HG02610 (cell line): ENCODE measurements at regions not wholly inside any gene's neighbourhood (a gene's known extent, or its start where the extent isn't known, plus 50 kb on each side); places are given as distances from the start of the nearest gene placed in this dataset.
A peak's percentile ranks its signal among the peaks of the same experiment; 100 is the strongest.
"Not testable (repeated sequence)": the region's sequence is repeated elsewhere in the genome, so short reads cannot be mapped to it uniquely, and the experiment has no call there.

Experiments
- ATAC-seq: cut with Tn5 transposase; IDR thresholded peaks from one replicate; pipeline ENCODE4 v1.9.1; 2021; ENCODE audit warnings: mild to moderate bottlenecking, moderate library complexity; ENCODE audit not compliant: unreplicated experiment

DNA sequence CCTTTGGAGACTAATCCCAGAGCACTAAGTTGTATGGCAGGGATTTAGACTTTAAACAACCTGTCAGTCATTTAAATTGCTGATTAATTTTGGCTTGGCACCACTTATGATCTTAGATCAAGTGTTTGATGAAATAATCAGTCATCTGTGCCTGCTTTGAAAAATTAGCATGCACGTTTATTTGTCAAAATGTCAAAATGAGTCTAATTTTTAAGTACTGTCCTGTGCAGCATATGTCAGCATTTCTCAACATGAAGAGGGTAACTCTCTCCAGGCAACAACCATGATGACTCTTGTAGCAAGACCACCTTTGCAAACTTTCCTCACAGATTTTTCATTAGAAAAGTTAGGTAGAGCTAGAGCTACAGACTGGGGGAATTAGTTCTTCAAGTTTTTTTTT, 155.7 kb upstream of the GJE1 start:
- no peak for ATAC-seq

- ATAC-seq = not testable (repeated sequence)
Observed at GRCh38 chr6:141969768-141970415, 162.8 kb upstream of the GJE1 start.

DNA sequence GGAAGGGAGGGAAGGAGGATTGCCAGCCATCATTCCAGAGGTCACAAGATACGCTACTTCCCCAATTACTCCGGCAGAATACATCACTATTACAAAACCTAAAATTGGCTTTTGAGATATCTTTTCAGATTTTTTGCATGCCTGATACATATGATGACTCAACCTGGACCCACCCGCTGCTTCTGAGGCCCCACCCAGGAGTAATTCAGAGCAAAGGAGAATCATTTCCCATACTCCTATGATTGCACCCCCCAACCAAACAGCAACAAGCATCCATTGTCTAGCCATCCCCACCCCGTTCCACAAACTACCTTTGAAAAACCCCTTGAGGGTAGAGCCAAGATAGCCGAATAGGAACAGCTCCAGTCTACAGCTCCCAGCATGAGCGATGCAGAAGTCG, 163.5 kb upstream of the GJE1 start:
- ATAC-seq = no peak

DNA sequence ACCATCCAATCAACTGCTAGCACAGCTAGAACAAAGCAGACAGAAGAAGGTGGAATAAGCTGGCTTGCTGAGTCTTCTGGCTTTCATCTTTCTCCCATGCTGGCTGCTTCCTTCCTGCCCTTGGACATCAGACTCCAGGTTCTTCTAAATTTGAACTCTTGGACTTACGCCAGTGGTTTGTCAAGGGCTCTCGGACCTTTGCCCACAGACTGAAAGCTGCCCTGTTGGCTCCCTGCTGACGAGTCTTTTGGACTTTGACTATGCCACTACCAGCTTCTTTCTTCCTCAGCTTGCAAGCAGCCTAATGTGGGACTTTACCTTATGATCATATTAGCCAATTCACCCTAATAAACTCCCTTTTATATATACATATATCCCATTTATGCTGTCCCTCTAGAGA, 164.1 kb upstream of the GJE1 start:
- no peak for ATAC-seq

DNA sequence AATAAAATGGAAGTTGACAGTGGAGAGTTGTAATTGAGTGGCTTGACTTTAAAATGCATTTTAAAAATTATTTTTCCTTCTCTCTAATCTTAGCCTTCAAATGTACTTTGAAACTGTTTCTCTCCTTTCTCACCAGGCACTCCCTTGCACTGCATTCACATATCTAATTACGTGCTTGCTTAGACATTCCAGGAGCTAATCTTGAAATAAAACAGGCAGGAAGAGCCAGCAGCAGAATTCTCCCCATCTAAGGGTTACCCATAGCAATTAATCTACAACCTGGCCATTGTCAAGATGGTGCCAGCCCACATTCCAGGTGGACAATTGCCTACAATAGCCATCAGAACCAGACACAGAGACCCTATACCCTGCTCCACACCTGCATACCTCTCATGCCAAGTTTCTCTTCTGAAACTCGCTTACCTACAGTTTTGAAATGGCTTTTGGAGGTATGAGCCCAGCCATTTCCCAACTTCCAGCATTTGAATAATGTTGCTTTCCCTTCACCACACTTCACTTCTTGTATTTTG, 167.6 kb upstream of the GJE1 start:
- no peak for ATAC-seq

DNA sequence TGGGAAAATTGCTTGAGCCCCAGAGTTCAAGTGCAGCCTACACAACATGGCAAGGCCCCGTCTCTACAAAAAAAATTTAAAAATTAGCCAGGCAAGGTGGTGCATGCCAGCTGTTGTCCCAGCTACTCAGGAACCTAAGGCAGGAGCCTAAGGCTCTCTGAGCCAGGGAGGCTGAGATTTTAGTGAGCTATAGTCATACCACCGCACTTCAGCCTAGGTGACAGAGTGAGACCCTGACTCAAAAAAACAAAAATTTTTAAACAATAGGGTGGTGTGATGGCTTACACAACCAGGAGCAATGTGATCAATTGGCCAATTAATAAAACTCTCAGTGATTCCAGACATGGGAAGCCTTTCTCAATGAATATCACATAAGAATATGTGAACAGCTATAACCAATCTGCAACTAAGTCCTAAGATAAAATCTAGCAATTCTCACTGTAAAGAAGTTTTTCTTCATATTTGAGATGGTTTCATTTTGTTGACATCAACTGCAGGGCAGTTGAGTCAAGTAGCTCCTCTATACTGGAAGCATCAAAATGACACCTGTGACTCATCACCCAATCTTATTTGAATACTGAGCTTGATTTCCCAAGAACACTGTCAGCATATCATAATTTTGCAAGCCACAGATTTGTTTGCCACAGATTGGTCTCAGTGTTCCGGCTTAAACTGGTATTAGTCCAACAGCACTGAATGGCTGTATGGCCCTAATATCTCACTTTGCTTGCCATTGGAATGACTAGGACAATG, 169.0 kb upstream of the GJE1 start:
- ATAC-seq = no peak

DNA sequence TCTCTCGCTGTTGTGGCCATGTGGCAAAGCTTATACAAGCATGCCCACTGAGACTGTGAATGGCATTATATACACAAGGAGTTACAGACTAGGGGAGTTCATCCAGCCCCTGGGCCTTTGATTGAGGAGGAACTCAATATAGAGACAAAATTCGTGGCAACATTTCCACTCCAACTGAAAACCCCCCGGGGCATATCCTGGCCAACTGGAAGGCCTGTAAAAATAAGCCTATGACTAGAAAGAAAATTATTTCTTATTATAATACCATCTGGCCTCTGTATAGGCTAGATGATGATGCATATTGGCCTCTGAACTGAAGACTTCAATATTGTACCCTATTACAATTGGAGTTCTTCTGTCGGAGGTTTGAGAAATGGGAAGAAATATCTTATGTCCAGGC, 175.5 kb upstream of the GJE1 start:
- ATAC-seq = no peak

- ATAC-seq = no peak
Observed at GRCh38 chr6:141956868-141957267, 175.9 kb upstream of the GJE1 start.

DNA sequence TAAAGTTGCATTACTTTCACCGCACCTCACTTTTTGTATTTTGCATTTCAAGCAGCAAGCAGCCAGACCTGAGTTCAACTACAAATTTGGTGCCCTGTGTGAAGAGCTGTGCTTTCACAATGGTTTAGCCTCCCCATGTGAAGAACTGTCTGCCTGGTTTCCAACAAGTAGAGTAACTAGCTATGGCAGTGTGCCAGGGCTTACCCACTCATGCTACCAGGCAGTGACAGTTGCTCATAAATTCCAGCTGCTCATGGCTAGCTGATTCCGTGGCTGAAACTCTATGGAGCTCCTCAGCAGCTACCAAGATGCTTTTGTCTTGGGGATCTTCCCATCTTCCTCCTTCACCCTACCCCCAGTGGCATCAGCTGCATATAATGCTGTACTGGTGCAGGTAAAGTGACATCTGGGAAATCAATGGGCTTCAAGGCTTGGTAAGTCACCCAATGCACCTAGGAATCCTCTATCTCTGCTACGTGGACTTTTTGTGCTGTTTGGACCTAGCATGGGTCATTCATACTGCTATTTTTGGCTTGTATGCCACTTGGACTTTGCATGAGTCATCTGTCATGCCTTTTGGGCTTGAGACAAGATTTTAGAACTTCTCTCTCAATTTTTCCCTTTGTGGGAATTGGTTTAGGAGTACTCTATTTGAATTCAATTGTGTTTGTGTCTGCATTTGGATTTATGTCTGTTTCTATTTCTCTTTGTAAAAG, 176.5 kb upstream of the GJE1 start:
- no peak for ATAC-seq

- ATAC-seq = no peak
Observed at GRCh38 chr6:141953072-141953471, 179.7 kb upstream of the GJE1 start.

DNA sequence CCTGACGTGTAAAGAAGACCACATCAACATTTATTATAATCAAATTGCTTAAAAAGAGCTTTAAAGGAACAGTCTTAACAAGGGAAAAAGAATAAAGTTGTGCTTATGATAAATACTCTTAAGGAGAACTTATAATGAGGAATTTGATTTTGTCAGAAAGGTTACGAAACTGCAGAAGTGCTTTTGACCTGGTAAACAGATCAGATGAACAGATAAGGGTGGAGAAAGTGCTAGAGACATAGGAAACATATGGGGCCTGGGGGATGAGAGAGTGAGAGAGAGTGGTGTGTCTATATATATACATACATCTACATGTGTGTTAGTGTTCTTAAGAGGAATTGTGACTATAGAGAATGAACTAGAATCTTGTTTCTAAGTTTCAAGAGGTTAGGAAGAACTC, 186.2 kb upstream of the GJE1 start:
- ATAC-seq = no peak

DNA sequence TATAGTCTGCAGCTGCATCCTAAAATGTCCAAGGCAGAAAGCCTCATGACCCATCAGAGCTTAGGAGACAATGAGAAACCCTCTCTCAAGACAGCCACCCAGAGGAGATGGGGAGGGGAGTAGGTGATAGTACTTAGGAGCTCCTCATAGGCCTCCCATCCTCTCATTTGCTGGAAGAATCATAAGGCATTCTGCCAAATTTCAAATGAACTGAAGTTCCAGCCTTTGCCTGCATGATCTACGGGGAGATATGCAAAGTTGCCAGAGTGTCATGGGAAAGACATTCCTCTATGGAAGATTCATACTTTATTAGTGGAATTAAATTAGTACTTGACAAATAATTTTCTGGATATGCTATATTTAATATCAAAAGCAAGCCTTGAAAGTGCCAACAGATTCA, 194.1 kb upstream of the GJE1 start:
- ATAC-seq = no peak

DNA sequence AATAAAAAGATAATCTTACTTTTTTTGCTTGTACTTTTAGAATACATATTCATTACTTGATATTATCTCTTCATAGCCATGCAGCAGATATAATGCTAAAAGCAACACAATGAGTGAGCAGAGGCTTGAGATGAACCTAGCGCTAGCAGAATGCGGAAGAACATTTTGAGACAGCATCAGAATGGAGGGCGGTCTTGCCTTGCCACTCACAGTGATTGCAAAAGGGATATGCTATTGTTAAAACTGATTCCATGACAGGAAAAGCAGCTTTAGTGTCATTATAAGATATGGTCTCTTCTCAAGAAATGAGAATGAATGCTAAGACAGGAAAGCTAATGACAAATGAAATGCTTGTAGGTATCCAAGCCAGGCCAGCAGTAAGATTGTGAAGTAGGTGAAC, 200.0 kb upstream of the GJE1 start:
- ATAC-seq = no peak

DNA sequence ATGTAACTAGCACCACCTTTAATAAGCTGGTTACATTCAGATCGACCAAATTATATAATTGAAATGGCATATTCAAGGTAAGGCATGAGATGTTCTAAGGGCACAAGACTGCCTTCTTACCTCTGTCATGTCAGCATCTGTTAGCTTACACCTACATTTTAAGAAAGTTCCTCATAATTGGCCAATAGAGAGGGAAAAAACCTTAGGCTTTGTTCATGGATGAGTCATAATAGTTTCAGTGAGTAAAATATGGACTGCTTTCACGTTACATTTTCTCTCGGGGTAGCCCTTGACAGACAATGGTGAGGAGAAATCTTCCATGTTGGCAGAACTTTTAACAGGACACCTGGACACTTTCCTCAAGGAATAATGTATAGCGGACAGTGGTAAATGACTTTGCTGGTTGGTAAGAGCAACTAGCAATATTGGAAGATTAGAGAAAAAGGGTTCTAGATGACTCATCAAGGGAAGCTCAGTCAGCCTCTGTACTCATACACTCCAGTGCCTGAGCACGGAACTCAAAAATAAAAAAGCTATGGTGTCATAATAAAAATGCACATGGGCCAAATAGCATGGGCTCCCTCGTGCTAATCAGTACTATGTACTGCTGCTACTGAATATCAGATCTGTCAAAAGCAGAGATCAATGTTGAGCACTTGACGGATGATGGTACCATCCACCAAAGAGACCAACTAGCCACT, 206.4 kb upstream of the GJE1 start:
- ATAC-seq = peak; percentile 77

- no peak for ATAC-seq
Observed at GRCh38 chr6:141925001-141925400, 207.7 kb upstream of the GJE1 start.

DNA sequence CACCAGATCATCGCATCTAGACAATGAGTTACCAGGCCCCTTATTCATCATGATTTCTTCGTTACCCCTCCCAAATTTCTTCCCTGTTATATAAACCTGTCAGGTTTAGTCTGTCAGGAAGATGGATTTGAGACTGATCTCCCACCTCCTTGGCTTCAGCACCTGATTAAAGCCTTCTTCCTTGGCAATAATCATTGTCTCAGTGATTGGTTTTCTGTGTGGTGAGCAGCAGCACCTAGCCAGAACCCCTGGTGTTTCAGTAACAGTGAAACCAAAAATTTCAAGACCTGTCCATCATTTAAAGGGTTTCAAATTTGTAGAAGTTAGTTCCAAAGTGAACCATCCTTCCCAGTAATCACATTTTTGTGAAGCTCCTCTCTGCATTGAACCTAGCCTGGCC, 209.8 kb upstream of the GJE1 start:
- no peak for ATAC-seq

GRCh38 chr6:141916682-141917505, 215.8 kb upstream of the GJE1 start:
- ATAC-seq = not testable (repeated sequence)

GRCh38 chr6:141914646-141915045, 218.1 kb upstream of the GJE1 start:
- ATAC-seq = no peak

- no peak for ATAC-seq
Observed at GRCh38 chr6:141906569-141907080, 226.1 kb upstream of the GJE1 start.

GRCh38 chr6:141890661-141891060, 242.1 kb upstream of the GJE1 start:
- ATAC-seq = no peak
